ENCODE measurements at regions not wholly inside any gene's neighbourhood (a gene's known extent, or its start where the extent isn't known, plus 50 kb on each side); places are given as distances from the start of the nearest gene placed in this dataset.

DNA sequence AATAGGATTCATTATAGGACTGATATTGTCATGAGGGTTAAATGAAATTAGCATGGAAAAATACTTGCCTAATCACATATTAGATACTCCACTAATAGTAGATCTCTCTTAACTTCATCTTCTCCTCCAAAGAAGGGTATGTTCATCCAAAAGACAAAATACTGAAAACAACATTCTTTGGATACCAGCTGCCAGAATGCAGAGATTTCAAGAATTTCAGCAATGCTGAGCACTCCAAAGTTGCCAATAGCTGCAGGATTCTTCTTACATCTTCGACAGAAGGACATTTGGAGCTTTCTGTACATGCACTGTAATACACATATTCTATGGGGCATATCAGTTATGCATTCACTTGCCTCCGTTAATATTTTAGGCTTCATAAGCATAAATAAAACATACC, 436.5 kb downstream of the HAPSTR1 start:
- TF ChIP-seq RAD21 (IDR thresholded peaks at IDR 0.05; ENCODE audit: low read depth) = no peak
- no peak for TF ChIP-seq ZBTB7A (IDR thresholded peaks at IDR 0.05; ENCODE audit: low read depth)
- no peak for TF ChIP-seq YY1 (IDR thresholded peaks at IDR 0.05; ENCODE audit: low read depth)
- TF ChIP-seq TCF12 (IDR thresholded peaks at IDR 0.05; ENCODE audit: low read depth) = no peak
- TF ChIP-seq, protein P1, sequence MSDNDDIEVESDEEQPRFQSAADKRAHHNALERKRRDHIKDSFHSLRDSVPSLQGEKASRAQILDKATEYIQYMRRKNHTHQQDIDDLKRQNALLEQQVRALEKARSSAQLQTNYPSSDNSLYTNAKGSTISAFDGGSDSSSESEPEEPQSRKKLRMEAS (IDR thresholded peaks at IDR 0.05) = no peak
- TF ChIP-seq NFIC (IDR thresholded peaks at IDR 0.05) = no peak
- TF ChIP-seq TEAD4 (IDR thresholded peaks at IDR 0.05) = no peak
- TF ChIP-seq TAF1 (IDR thresholded peaks at IDR 0.05; ENCODE audit: low read depth) = no peak
- TF ChIP-seq CEBPB (IDR thresholded peaks at IDR 0.05) = no peak
- TF ChIP-seq FOXM1 (IDR thresholded peaks at IDR 0.05; ENCODE audit: borderline replicate concordance, low read depth) = no peak
- no peak for TF ChIP-seq EP300 (IDR thresholded peaks at IDR 0.05; ENCODE audit: borderline replicate concordance)
- TF ChIP-seq, protein P2, sequence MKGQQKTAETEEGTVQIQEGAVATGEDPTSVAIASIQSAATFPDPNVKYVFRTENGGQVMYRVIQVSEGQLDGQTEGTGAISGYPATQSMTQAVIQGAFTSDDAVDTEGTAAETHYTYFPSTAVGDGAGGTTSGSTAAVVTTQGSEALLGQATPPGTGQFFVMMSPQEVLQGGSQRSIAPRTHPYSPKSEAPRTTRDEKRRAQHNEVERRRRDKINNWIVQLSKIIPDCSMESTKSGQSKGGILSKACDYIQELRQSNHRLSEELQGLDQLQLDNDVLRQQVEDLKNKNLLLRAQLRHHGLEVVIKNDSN (IDR thresholded peaks at IDR 0.05) = no peak
- TF ChIP-seq, protein P3, sequence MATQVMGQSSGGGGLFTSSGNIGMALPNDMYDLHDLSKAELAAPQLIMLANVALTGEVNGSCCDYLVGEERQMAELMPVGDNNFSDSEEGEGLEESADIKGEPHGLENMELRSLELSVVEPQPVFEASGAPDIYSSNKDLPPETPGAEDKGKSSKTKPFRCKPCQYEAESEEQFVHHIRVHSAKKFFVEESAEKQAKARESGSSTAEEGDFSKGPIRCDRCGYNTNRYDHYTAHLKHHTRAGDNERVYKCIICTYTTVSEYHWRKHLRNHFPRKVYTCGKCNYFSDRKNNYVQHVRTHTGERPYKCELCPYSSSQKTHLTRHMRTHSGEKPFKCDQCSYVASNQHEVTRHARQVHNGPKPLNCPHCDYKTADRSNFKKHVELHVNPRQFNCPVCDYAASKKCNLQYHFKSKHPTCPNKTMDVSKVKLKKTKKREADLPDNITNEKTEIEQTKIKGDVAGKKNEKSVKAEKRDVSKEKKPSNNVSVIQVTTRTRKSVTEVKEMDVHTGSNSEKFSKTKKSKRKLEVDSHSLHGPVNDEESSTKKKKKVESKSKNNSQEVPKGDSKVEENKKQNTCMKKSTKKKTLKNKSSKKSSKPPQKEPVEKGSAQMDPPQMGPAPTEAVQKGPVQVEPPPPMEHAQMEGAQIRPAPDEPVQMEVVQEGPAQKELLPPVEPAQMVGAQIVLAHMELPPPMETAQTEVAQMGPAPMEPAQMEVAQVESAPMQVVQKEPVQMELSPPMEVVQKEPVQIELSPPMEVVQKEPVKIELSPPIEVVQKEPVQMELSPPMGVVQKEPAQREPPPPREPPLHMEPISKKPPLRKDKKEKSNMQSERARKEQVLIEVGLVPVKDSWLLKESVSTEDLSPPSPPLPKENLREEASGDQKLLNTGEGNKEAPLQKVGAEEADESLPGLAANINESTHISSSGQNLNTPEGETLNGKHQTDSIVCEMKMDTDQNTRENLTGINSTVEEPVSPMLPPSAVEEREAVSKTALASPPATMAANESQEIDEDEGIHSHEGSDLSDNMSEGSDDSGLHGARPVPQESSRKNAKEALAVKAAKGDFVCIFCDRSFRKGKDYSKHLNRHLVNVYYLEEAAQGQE (IDR thresholded peaks at IDR 0.05; ENCODE audit: low read depth) = no peak
- TF ChIP-seq EGR1 (IDR thresholded peaks at IDR 0.05) = no peak
- no peak for TF ChIP-seq CREB1 (IDR thresholded peaks at IDR 0.05; ENCODE audit: low read depth)

DNA sequence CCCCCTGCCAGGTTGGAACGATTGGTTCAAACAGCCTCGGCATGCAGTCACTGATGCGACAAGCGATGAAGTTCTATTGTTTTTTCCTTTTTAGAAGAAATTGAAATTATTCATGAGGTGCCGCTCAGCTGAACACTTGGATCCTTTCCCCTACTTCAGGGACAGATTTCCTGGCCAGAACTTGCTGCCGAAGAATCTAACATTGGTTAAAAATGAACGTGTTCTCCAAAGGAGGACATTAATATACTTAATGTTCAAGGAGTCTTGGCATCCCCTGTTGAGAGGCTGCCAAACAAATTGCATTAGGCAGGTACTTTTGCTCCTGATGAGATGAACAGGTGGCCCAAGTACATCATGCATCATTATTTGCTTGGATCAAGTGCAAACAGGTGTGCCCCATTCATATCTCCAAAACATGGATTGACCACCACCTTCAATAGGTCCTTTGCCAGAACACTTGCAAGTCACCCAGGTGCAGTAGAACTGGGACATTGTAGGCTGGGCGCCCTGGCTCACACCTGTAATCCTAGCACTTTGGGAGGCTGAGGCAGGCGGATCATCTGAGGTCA, 437.2 kb downstream of the HAPSTR1 start:
- TF ChIP-seq EP300 (IDR thresholded peaks at IDR 0.05; ENCODE audit: borderline replicate concordance) (no peak), CEBPB (IDR thresholded peaks at IDR 0.05) (no peak), YY1 (IDR thresholded peaks at IDR 0.05; ENCODE audit: low read depth) (no peak), TEAD4 (IDR thresholded peaks at IDR 0.05) (no peak), EGR1 (IDR thresholded peaks at IDR 0.05) (no peak), NFIC (IDR thresholded peaks at IDR 0.05) (no peak), ZBTB7A (IDR thresholded peaks at IDR 0.05; ENCODE audit: low read depth) (no peak), RAD21 (IDR thresholded peaks at IDR 0.05; ENCODE audit: low read depth) (no peak), CREB1 (IDR thresholded peaks at IDR 0.05; ENCODE audit: low read depth) (no peak), TCF12 (IDR thresholded peaks at IDR 0.05; ENCODE audit: low read depth) (no peak), TAF1 (IDR thresholded peaks at IDR 0.05; ENCODE audit: low read depth) (no peak), FOXM1 (IDR thresholded peaks at IDR 0.05; ENCODE audit: borderline replicate concordance, low read depth) (no peak)
- TF ChIP-seq, protein P3 (IDR thresholded peaks at IDR 0.05; ENCODE audit: low read depth) = no peak
- TF ChIP-seq, protein P2 (IDR thresholded peaks at IDR 0.05) = no peak
- TF ChIP-seq, protein P1 (IDR thresholded peaks at IDR 0.05) = no peak

DNA sequence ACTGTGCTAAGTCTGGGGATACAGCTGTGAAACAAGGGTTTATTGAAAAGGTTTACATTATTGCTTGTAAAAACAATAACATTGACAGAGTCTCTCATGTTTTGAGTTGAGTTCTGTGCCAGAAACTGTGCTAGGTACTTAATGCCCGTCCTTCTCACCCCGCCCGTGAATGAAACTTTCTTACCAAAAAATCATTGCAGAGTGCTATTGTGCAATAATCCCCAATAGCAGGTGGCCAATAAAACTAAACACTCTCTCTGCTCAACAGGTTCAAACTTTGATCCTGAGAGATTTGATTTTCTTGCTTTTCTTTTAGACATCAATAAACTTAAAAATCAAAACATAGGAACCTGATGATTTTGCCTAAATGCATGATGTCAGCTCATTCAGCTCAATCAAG, 441.6 kb downstream of the HAPSTR1 start:
- TF ChIP-seq FOXM1 (IDR thresholded peaks at IDR 0.05; ENCODE audit: borderline replicate concordance, low read depth) = no peak
- TF ChIP-seq CREB1 (IDR thresholded peaks at IDR 0.05; ENCODE audit: low read depth) = no peak
- TF ChIP-seq RAD21 (IDR thresholded peaks at IDR 0.05; ENCODE audit: low read depth) = no peak
- TF ChIP-seq, protein P2 (IDR thresholded peaks at IDR 0.05) = no peak
- no peak for TF ChIP-seq TCF12 (IDR thresholded peaks at IDR 0.05; ENCODE audit: low read depth)
- TF ChIP-seq, protein P1 (IDR thresholded peaks at IDR 0.05) = no peak
- TF ChIP-seq NFIC (IDR thresholded peaks at IDR 0.05) = no peak
- no peak for TF ChIP-seq CEBPB (IDR thresholded peaks at IDR 0.05)
- no peak for TF ChIP-seq EGR1 (IDR thresholded peaks at IDR 0.05)
- TF ChIP-seq TEAD4 (IDR thresholded peaks at IDR 0.05) = no peak
- no peak for TF ChIP-seq YY1 (IDR thresholded peaks at IDR 0.05; ENCODE audit: low read depth)
- no peak for TF ChIP-seq ZBTB7A (IDR thresholded peaks at IDR 0.05; ENCODE audit: low read depth)
- TF ChIP-seq, protein P3 (IDR thresholded peaks at IDR 0.05; ENCODE audit: low read depth) = no peak
- TF ChIP-seq TAF1 (IDR thresholded peaks at IDR 0.05; ENCODE audit: low read depth) = no peak
- TF ChIP-seq EP300 (IDR thresholded peaks at IDR 0.05; ENCODE audit: borderline replicate concordance) = no peak

Measured in Ishikawa (cell line).